Esophagus (tissue), 2 donors: ENCODE measurements at regions not wholly inside any gene's neighbourhood (a gene's known extent, or its start where the extent isn't known, plus 50 kb on each side); places are given as distances from the start of the nearest gene placed in this dataset.

ENCODE experiments used
- H3K27ac ChIP-seq, 2 donors: one replicate each; pipeline ENCODE4 v1.5.1; 2013; ENCODE audit warnings: low read depth in 2 of 2, mild to moderate bottlenecking in 2 of 2, inconsistent platforms in 1 of 2, low read length in 1 of 2, moderate library complexity in 1 of 2
- H3K27me3 ChIP-seq, 2 donors: one replicate each; pipeline ENCODE4 v1.6.1; 2013; ENCODE audit warnings: low read length in 2 of 2, control low read depth in 1 of 2, mild to moderate bottlenecking in 1 of 2; ENCODE audit not compliant: insufficient read depth in 2 of 2, control insufficient read depth in 1 of 2
- H3K36me3 ChIP-seq, 2 donors: one replicate each; pipeline ENCODE4 v1.6.1; 2013; ENCODE audit warnings: low read length in 1 of 2; ENCODE audit not compliant: control insufficient read depth in 2 of 2, insufficient read depth in 2 of 2
- H3K4me1 ChIP-seq, 2 donors: one replicate each; pipeline ENCODE4 v1.6.1; 2013; ENCODE audit warnings: low read length in 1 of 2; ENCODE audit not compliant: control insufficient read depth in 2 of 2, insufficient read depth in 2 of 2
- H3K4me3 ChIP-seq, 2 donors: one replicate each; pipeline ENCODE4 v1.5.1; 2013; ENCODE audit warnings: low read length in 2 of 2, mild to moderate bottlenecking in 2 of 2, low read depth in 1 of 2, moderate library complexity in 1 of 2
- H3K9me3 ChIP-seq, 2 donors: one replicate each; pipeline ENCODE4 v1.6.1; 2013; ENCODE audit warnings: mild to moderate bottlenecking in 2 of 2, low read depth in 1 of 2, low read length in 1 of 2, moderate library complexity in 1 of 2; ENCODE audit not compliant: control insufficient read depth in 2 of 2, insufficient read depth in 1 of 2
- WGBS, 2 donors: extraction: QIAGEN DNeasy Blood & Tissue Kit; methylation state at CpG; one replicate each; pipeline ENCODE4 v1.1.7; 2013; 5-methylcytosine and 5-hydroxymethylcytosine counted together
- donor health status: healthy with polysubstance abuse.
- donor health status: Bipolar disorder and iron deficiency.

GRCh38 chr1:186511761-186512637 is 51.1 kb upstream of the PDC start:
- Histone ChIP-seq H3K4me1 (peaks cover 0 to 5% of the 10 kb centered on the region in 2 donors), H3K36me3 (no peaks in the 10 kb centered on the region), H3K9me3 (peaks cover 0 to 2% of the 10 kb centered on the region in 2 donors), H3K27ac (no peak overlapping the region), H3K4me3 (no peak overlapping the region), H3K27me3 (no peaks in the 10 kb centered on the region)
- WGBS, 2 donors = 67 to 70% methylated on average over 14 of the region's 14 CpGs
